ENCODE measurements at regions not wholly inside any gene's neighbourhood (a gene's known extent, or its start where the extent isn't known, plus 50 kb on each side); places are given as distances from the start of the nearest gene placed in this dataset.

- TF ChIP-seq EZH2phosphoT487 (IDR thresholded peaks at IDR 0.05; ENCODE audit: borderline replicate concordance, low read depth, low read length) (no peak), CTCF (conservative IDR thresholded peaks at IDR 0.05; ENCODE audit: low read length) (no peak)
Observed at GRCh38 chr14:38042322-38042721, 165.4 kb upstream of the SSTR1 start.
